Right lobe of liver (tissue), 6 donors: ENCODE measurements at regions not wholly inside any gene's neighbourhood (a gene's known extent, or its start where the extent isn't known, plus 50 kb on each side); places are given as distances from the start of the nearest gene placed in this dataset.

ENCODE experiments used
- ATAC-seq, 4 donors: fragments of 200-7000 bp; cut with Tn5 transposase; one replicate each; pipeline ENCODE4 v1.9.1; 2020; ENCODE audit warnings: mild to moderate bottlenecking in 4 of 4, moderate library complexity in 4 of 4
- DNase-seq, 3 donors: peaks; one replicate each; pipeline ENCODE4 v3.0.0-alpha.2; 2020
- H3K27ac ChIP-seq, 3 donors: fragments of 200-600 bp; one replicate each; pipeline ENCODE4 v1.8.0; 2022
- H3K27me3 ChIP-seq, 2 donors: fragments of 200-600 bp; one replicate each; pipeline ENCODE4 v1.8.0; 2022
- H3K36me3 ChIP-seq, 4 donors: fragments of 200-600 bp; sonication (generic) in 1 of 4; one replicate each; pipeline versions ENCODE4 v1.5.1 to v1.8.0; 2017 to 2022; ENCODE audit warnings: control low read depth in 1 of 4
- H3K4me1 ChIP-seq, 4 donors: fragments of 200-600 bp; sonication (generic) in 1 of 4; one replicate each; pipeline versions ENCODE4 v1.5.1 to v1.8.0; 2017 to 2022; ENCODE audit warnings: control low read depth in 1 of 4
- H3K4me3 ChIP-seq, 3 donors: fragments of 200-600 bp; one replicate each; pipeline ENCODE4 v1.8.0; 2022
- H3K9me3 ChIP-seq, 4 donors: fragments of 200-600 bp; sonication (generic) in 1 of 4; one replicate each; pipeline versions ENCODE4 v1.5.1 to v1.8.0; 2017 to 2022; ENCODE audit warnings: control low read depth in 1 of 4
- CTCF ChIP-seq, 4 donors: fragments of 200-600 bp in 3 of 4; fragments of 450-650 bp in 1 of 4; IDR thresholded peaks; one replicate each; pipeline versions ENCODE4 v1.5.1 to v1.8.0; 2016 to 2022; ENCODE audit warnings: antibody characterized with exemption in 4 of 4, mild to moderate bottlenecking in 2 of 4
- POLR2A ChIP-seq: fragments of 450-650 bp; IDR thresholded peaks from one replicate; pipeline ENCODE4 v1.6.1; 2017; ENCODE audit warnings: antibody characterized with exemption, mild to moderate bottlenecking
- WGBS: methylation state at CpG from one replicate; pipeline ENCODE4 v1.1.6; 2018; ENCODE audit warnings: low coverage, low lambda C conversion rate; ENCODE audit not compliant: insufficient coverage; ENCODE audit errors: missing lambda C conversion rate; 5-methylcytosine and 5-hydroxymethylcytosine counted together
- intact Hi-C, 2 donors: fragments of 100-400 bp; cut with DNase I; formaldehyde crosslinking; loops; one replicate each; pipeline versions ENCODE4 v1.11.2 to v1.14.1; 2022
- donor health status: DM: no; HTN: yes; CAD: no.
- donor health status: DM: no; HTN: no; CAD: no.
- donor health status: DM: no; HTN: no; CAD: no.
- donor health status: DM: no; HTN: yes; CAD: no.
- donor health status: DM: no; HTN: yes; CAD: no.

GRCh38 chr21:27515676-27516075, 548.8 kb upstream of the ADAMTS5 start:
- TF ChIP-seq POLR2A, result no peak
- TF ChIP-seq CTCF (IDR thresholded peaks at IDR 0.05), result no peak
- Histone ChIP-seq H3K36me3 (no peaks in the 10 kb centered on the region), H3K9me3 (no peaks in the 10 kb centered on the region), H3K4me3 (no peak overlapping the region), H3K4me1 (no peaks in the 10 kb centered on the region), H3K27me3 (no peaks in the 10 kb centered on the region), H3K27ac (no peak overlapping the region)
- no peak for DNase-seq
- intact Hi-C loops, result no loop called here
- no peak for ATAC-seq

- intact Hi-C loops, result no loop called here
- H3K27ac ChIP-seq, result no peak overlapping the region
- no peak overlapping the region for H3K4me3 ChIP-seq
- no peaks in the 10 kb centered on the region for H3K4me1 ChIP-seq
- WGBS, result 60% methylated on average over 4 of the region's 4 CpGs
- no peaks in the 10 kb centered on the region for H3K36me3 ChIP-seq
- no peaks in the 10 kb centered on the region for H3K9me3 ChIP-seq
- no peaks in the 10 kb centered on the region for H3K27me3 ChIP-seq
- no peak for ATAC-seq
- no peak for DNase-seq
- TF ChIP-seq CTCF (IDR thresholded peaks at IDR 0.05) (no peak), POLR2A (no peak)
These were observed 546.9 kb upstream of the ADAMTS5 start for GRCh38 chr21:27513825-27514224.

- intact Hi-C loops, result no loop called here
- Histone ChIP-seq H3K9me3 (no peaks in the 10 kb centered on the region), H3K27ac (no peak overlapping the region), H3K4me1 (no peaks in the 10 kb centered on the region), H3K36me3 (no peaks in the 10 kb centered on the region), H3K27me3 (no peaks in the 10 kb centered on the region), H3K4me3 (no peak overlapping the region)
- DNase-seq (no peak), ATAC-seq (no peak)
- WGBS, result 0% methylated on average over 1 of the region's 1 CpG
- no peak for TF ChIP-seq POLR2A
These were observed 546.1 kb upstream of the ADAMTS5 start for GRCh38 chr21:27513016-27513415.

- no peak overlapping the region for H3K27ac ChIP-seq
- H3K36me3 ChIP-seq, result no peaks in the 10 kb centered on the region
- H3K27me3 ChIP-seq, result no peaks in the 10 kb centered on the region
- no peak for ATAC-seq
- H3K4me1 ChIP-seq, result no peaks in the 10 kb centered on the region
- DNase-seq, result no peak
- no peaks in the 10 kb centered on the region for H3K9me3 ChIP-seq
- intact Hi-C loops, result no loop called here
- no peak overlapping the region for H3K4me3 ChIP-seq
- TF ChIP-seq POLR2A (no peak), CTCF (IDR thresholded peaks at IDR 0.05) (no peak)
These were observed 544.3 kb upstream of the ADAMTS5 start for GRCh38 chr21:27511233-27511632.

GRCh38 chr21:27507695-27508094, 540.8 kb upstream of the ADAMTS5 start:
- Histone ChIP-seq H3K4me1 (no peaks in the 10 kb centered on the region), H3K36me3 (no peaks in the 10 kb centered on the region), H3K4me3 (no peak overlapping the region), H3K9me3 (no peaks in the 10 kb centered on the region), H3K27ac (no peak overlapping the region), H3K27me3 (no peaks in the 10 kb centered on the region)
- TF ChIP-seq CTCF (IDR thresholded peaks at IDR 0.05), result no peak
- no peak for TF ChIP-seq POLR2A
- intact Hi-C loops, result no loop called here
- DNase-seq, result no peak
- no peak for ATAC-seq
- WGBS, result 60% methylated on average over 3 of the region's 4 CpGs
